GM10266 (cell line): ENCODE measurements at regions not wholly inside any gene's neighbourhood (a gene's known extent, or its start where the extent isn't known, plus 50 kb on each side); places are given as distances from the start of the nearest gene placed in this dataset.
"Not testable (repeated sequence)": the region's sequence is repeated elsewhere in the genome, so short reads cannot be mapped to it uniquely, and the experiment has no call there.

Experiments
- DNase-seq: peaks from one replicate; pipeline ENCODE4 v3.0.0; 2012; ENCODE audit errors: extremely low spot score
- TF ChIP-seq, protein P1 (sequence below): IDR thresholded peaks from 2 replicates; pipeline ENCODE4 v1.5.1; 2012; ENCODE audit warnings: mild to moderate bottlenecking, low read depth; ENCODE audit not compliant: control insufficient read depth, insufficient read depth; ENCODE audit errors: missing control alignments

DNA sequence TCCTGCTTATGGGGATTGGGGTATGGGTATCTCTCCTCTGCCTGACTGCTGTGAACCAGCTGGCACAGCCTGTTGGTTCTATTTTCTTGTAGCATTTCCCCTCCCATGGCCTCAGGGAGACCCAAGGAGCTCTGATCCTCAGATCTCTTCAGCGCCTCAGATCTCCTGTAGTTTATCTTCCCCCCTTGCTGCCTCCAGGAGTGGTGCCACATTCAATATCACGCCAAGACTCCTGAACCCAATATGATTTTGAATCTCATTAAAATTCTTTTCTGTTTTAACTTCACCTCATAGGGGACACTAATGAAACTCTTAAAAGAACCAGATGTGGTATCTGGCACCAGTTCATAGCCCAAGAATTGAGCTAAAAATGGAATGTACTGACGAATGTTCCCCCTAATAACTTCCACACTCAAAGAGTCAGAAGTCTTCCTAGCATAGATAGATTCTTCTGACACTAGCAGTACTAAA lies 59.6 kb upstream of the LIFR start:
- no peak for DNase-seq

DNA sequence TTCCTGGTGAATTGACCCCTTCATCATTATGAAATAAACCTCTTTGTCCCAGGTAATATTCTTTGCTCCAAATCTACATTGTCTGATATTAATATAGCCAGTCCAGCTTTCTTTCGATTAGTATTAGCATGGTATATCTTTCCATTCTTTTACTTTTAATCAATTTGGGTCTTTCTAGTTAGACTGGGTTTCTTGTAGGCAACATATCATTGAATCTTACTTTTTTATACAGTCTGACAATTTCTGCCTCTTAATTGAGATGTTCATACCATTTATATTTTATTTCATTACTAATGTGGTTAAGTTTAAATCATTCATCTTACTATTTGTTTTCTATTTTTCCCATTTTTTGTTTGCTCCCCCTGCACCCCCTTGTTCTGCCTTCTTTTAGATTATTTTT lies 61.7 kb upstream of the LIFR start:
- TF ChIP-seq, protein P1, sequence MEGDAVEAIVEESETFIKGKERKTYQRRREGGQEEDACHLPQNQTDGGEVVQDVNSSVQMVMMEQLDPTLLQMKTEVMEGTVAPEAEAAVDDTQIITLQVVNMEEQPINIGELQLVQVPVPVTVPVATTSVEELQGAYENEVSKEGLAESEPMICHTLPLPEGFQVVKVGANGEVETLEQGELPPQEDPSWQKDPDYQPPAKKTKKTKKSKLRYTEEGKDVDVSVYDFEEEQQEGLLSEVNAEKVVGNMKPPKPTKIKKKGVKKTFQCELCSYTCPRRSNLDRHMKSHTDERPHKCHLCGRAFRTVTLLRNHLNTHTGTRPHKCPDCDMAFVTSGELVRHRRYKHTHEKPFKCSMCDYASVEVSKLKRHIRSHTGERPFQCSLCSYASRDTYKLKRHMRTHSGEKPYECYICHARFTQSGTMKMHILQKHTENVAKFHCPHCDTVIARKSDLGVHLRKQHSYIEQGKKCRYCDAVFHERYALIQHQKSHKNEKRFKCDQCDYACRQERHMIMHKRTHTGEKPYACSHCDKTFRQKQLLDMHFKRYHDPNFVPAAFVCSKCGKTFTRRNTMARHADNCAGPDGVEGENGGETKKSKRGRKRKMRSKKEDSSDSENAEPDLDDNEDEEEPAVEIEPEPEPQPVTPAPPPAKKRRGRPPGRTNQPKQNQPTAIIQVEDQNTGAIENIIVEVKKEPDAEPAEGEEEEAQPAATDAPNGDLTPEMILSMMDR = no peak

More for the DNA sequence above, 59.6 kb upstream of the LIFR start:
- TF ChIP-seq, protein P1 = no peak

DNA sequence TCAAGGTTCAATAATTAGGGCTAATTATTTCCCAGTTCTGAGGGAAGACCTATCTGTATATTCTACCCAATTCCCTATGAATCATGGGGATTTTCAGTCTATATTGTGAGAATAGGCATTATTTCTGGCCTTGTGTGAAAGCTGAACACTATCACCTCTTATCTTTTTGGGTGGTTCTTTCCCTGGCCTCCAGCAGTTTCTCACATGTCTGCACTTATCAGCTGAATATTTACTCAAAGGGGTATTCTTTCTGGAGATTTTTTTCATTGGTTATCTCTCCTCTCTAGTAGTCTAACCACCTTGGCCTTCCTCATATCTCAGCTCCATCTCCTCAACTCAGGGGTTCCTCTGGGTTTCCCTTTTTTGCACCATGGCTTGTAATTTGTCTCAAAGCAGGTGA lies 64.9 kb upstream of the LIFR start:
- no peak for DNase-seq
- TF ChIP-seq, protein P1 = no peak

More for the DNA sequence above, 61.7 kb upstream of the LIFR start:
- no peak for DNase-seq

DNA sequence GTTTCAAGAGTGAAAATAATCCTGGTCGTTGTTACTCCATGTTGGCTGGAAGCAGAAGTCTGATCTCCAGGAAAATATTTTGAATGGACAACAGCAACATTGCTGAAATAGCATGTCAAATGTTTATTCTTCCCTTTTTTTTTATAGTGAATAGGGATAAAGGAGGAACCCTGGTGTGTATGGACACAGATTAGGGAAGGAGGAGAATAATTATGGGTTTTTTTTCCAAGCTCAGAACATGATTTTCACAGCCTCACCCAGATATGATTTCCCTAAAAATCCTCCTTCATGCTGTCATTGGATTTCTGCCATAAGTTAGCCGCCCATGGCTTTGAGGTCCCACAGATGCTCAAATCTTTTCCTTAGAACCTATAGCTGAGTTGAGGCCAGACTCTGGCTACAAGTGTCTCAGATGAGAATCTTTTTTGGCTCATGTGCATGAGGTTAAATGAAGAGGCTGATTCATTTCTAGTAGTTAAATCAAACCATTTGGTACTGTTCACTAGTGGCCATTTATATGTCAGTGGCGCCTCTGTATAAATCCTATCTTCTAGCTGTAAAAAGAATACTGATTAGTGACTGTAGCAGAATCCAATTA lies 65.5 kb upstream of the LIFR start:
- TF ChIP-seq, protein P1 = no peak
- DNase-seq = no peak

DNA sequence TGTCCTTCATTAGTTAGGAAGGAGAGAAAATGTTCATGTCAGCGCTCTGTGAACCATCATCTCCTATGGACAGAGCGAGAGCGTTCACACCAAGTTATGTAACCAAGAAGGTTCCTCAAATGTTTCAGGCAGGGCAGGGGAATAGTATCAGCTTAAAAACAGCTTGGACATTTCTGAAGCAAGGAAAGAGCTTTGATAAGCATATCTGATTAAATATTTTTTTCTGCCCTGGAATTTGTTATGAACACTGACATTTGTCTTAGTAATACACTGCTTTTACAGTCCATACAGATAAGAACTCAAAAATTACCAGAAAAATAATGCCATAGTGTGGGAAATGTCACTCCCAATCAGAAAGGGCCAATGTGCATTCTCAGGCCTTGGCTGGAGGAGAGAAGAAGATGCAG lies 66.3 kb upstream of the LIFR start:
- TF ChIP-seq, protein P1 = no peak

DNA sequence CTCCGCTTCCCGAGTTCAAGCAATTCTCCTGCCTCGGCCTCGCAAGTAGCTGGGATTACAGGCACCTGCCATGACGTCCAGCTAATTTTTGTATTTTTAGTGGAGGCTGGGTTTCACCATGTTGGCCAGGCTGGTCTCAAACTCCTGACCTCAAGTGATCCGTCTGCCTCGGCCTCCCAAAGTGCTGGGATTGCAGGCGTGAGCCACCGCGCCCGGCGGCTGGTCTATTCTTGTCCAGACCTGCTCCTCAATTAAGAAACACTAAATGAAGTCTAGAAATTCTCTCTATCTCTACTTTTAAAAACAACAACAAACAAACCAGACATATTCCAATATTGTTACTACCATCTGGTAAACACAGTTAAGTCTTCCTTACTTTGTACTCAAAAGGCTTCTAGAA lies 68.1 kb upstream of the LIFR start:
- not testable (repeated sequence) for DNase-seq

More for the DNA sequence above, 66.3 kb upstream of the LIFR start:
- no peak for DNase-seq

DNA sequence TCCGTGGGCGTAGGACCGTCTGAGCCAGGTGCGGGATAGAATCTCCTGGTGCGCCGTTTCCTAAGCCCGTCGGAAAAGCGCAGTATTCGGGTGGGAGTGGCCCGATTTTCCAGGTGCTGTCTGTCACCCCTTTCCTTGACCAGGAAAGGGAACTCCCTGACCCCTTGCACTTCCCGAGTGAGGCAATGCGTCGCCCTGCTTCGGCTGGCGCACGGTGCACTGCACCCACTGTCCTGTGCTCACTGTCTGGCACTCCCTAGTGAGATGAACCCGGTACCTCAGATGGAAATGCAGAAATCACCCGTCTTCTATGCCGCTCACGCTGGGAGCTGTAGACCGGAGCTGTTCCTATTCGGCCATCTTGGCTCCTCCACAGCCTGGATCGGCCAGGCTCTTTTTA lies 74.9 kb upstream of the LIFR start:
- DNase-seq = not testable (repeated sequence)

DNA sequence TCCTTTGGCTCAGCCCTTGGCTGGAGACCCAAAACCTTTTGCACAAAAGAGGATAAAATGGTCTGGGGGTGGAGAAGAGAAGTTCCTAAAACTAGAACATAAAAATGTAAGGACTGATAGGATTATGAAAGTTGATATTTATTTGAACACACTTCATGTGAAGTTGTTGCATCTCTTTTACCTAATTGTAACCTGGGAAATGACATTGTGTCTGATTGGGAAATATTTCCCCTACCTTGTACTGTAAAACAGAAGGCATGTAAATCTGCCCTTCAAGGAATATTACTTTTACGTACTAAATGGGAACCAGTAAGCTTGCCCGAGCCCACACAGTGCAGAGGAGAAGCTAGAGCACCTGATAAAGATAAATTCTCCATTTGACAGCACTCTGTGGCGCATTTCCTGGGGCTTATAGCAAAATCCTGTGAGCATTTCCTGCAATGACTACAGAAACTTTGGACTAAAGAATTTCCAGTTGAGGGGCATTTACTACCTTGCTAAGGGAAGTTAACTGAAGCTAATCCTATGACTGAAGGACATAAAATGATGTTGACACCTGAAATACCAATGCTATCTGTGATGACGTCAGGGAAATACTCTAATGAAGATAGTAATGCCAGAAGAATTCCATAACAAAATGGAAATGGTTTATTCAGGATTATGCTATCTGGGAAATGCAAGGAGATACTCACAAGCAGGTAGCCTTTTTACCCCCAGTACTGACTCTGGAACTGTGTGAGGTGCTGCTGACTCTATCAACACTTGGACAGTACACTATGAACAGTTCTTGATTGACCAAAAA lies 78.3 kb upstream of the LIFR start:
- DNase-seq = no peak
- TF ChIP-seq, protein P1 = no peak
